Thyroid gland (tissue), 4 donors: ENCODE measurements at regions not wholly inside any gene's neighbourhood (a gene's known extent, or its start where the extent isn't known, plus 50 kb on each side); places are given as distances from the start of the nearest gene placed in this dataset.

Source experiments
- POLR2A ChIP-seq, 2 donors: fragments of 450-650 bp; IDR thresholded peaks; one replicate each; pipeline ENCODE4 v1.6.1; 2017; ENCODE audit warnings: antibody characterized with exemption in 2 of 2, mild to moderate bottlenecking in 2 of 2, moderate library complexity in 1 of 2
- TF ChIP-seq, protein P1 (sequence below), 6 experiments: fragments of 200-600 bp in 3 of 6; fragments of 450-650 bp in 3 of 6; sonication (generic) in 3 of 6; IDR thresholded peaks; one replicate each; pipeline ENCODE4 v1.5.1; 2016 to 2019; ENCODE audit warnings: antibody characterized with exemption in 6 of 6, mild to moderate bottlenecking in 2 of 6, inconsistent platforms in 1 of 6, moderate library complexity in 1 of 6

DNA sequence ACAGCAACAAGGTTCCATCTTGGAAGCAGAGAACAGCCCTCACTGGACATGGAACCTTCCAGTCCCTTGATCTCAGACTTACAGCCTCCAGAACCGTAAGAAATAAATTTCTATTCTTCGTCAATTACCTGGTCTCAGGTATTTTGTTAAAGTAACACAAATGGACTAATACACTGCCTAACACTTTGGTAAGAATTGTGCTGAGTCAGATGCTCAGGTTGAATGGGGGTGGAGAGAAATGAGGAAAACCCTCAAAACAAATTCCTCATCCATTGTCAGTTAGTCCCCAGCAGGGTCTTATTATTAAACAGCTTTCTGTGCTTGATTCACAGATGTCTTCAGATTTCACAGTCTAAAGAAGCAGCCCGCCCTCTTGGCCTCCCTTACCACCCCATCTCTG is 306.2 kb upstream of the SLCO3A1 start:
- TF ChIP-seq, protein P1, sequence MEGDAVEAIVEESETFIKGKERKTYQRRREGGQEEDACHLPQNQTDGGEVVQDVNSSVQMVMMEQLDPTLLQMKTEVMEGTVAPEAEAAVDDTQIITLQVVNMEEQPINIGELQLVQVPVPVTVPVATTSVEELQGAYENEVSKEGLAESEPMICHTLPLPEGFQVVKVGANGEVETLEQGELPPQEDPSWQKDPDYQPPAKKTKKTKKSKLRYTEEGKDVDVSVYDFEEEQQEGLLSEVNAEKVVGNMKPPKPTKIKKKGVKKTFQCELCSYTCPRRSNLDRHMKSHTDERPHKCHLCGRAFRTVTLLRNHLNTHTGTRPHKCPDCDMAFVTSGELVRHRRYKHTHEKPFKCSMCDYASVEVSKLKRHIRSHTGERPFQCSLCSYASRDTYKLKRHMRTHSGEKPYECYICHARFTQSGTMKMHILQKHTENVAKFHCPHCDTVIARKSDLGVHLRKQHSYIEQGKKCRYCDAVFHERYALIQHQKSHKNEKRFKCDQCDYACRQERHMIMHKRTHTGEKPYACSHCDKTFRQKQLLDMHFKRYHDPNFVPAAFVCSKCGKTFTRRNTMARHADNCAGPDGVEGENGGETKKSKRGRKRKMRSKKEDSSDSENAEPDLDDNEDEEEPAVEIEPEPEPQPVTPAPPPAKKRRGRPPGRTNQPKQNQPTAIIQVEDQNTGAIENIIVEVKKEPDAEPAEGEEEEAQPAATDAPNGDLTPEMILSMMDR (IDR thresholded peaks at IDR 0.05): no peak
- TF ChIP-seq POLR2A (IDR thresholded peaks at IDR 0.05): no peak
